Tibial nerve (tissue), 3 donors: ENCODE measurements at regions not wholly inside any gene's neighbourhood (a gene's known extent, or its start where the extent isn't known, plus 50 kb on each side); places are given as distances from the start of the nearest gene placed in this dataset.

Source experiments
- CTCF ChIP-seq, 5 experiments: fragments of 200-600 bp in 3 of 5; fragments of 450-650 bp in 2 of 5; sonication (generic) in 3 of 5; IDR thresholded peaks; one replicate each; pipeline ENCODE4 v1.5.1; 2016 to 2019; ENCODE audit warnings: antibody characterized with exemption in 5 of 5, mild to moderate bottlenecking in 3 of 5, moderate library complexity in 2 of 5
- POLR2A ChIP-seq, 2 donors: fragments of 450-650 bp; IDR thresholded peaks; one replicate each; pipeline ENCODE4 v1.6.1; 2017; ENCODE audit warnings: antibody characterized with exemption in 2 of 2, mild to moderate bottlenecking in 2 of 2, moderate library complexity in 2 of 2

GRCh38 chr12:90074086-90074485, 365.4 kb upstream of the ATP2B1 start:
- TF ChIP-seq CTCF (IDR thresholded peaks at IDR 0.05) (no peak), POLR2A (IDR thresholded peaks at IDR 0.05) (no peak)
